ENCODE measurements at regions not wholly inside any gene's neighbourhood (a gene's known extent, or its start where the extent isn't known, plus 50 kb on each side); places are given as distances from the start of the nearest gene placed in this dataset.

- no peaks in the 10 kb centered on the region for H3K36me3 Mint-ChIP-seq (ENCODE audit: insufficient read depth)
- ATAC-seq (replicated peaks): no peak
- no peak overlapping the region for H3K27ac Mint-ChIP-seq
Measured at GRCh38 chrX:20427173-20427770, 160.6 kb upstream of the RPS6KA3 start.

GRCh38 chrX:20421697-20422096 lies 155.0 kb upstream of the RPS6KA3 start:
- no peak overlapping the region for H3K27ac Mint-ChIP-seq
- no peaks in the 10 kb centered on the region for H3K9me3 Mint-ChIP-seq
- no peaks in the 10 kb centered on the region for H3K27me3 Mint-ChIP-seq
- ATAC-seq (replicated peaks) (no peak), DNase-seq (no peak)
- H3K4me1 Mint-ChIP-seq (ENCODE audit: low read depth in 2 of 2): peaks cover 13 to 16% of the 10 kb centered on the region in 2 donors
- no peak overlapping the region for H3K4me3 Mint-ChIP-seq
- no peaks in the 10 kb centered on the region for H3K36me3 Mint-ChIP-seq (ENCODE audit: insufficient read depth)

More at GRCh38 chrX:20427173-20427770, 160.6 kb upstream of the RPS6KA3 start:
- Mint-ChIP-seq H3K9me3 (no peaks in the 10 kb centered on the region), H3K4me1 (ENCODE audit: low read depth in 2 of 2) (no peaks in the 10 kb centered on the region), H3K4me3 (no peak overlapping the region), H3K27me3 (no peaks in the 10 kb centered on the region)
- no peak for DNase-seq

GRCh38 chrX:20421275-20421674 lies 154.6 kb upstream of the RPS6KA3 start:
- peaks cover 13 to 16% of the 10 kb centered on the region in 2 donors for H3K4me1 Mint-ChIP-seq (ENCODE audit: low read depth in 2 of 2)
- H3K4me3 Mint-ChIP-seq: no peak overlapping the region
- no peak for DNase-seq
- no peak overlapping the region for H3K27ac Mint-ChIP-seq
- H3K36me3 Mint-ChIP-seq (ENCODE audit: insufficient read depth): no peaks in the 10 kb centered on the region
- H3K27me3 Mint-ChIP-seq: no peaks in the 10 kb centered on the region
- no peak for ATAC-seq (replicated peaks)
- no peaks in the 10 kb centered on the region for H3K9me3 Mint-ChIP-seq

- H3K4me3 Mint-ChIP-seq: no peak overlapping the region
- no peaks in the 10 kb centered on the region for H3K36me3 Mint-ChIP-seq (ENCODE audit: insufficient read depth)
- H3K9me3 Mint-ChIP-seq: no peaks in the 10 kb centered on the region
- H3K27me3 Mint-ChIP-seq: no peaks in the 10 kb centered on the region
- H3K27ac Mint-ChIP-seq: no peak overlapping the region
- H3K4me1 Mint-ChIP-seq (ENCODE audit: low read depth in 2 of 2): peaks cover 13 to 16% of the 10 kb centered on the region in 2 donors
- DNase-seq: no peak
- no peak for ATAC-seq (replicated peaks)
Measured at GRCh38 chrX:20420058-20420457, 153.3 kb upstream of the RPS6KA3 start.

GRCh38 chrX:20418379-20419150 lies 151.9 kb upstream of the RPS6KA3 start:
- H3K4me3 Mint-ChIP-seq: peak overlapping the region; percentile 26 to 31
- DNase-seq: no peak

GRCh38 chrX:20414762-20415445 lies 148.2 kb upstream of the RPS6KA3 start:
- no peak for DNase-seq
- ATAC-seq (replicated peaks): no peak
- H3K36me3 Mint-ChIP-seq (ENCODE audit: insufficient read depth): peaks cover 3% of the 10 kb centered on the region
- peaks cover 24 to 26% of the 10 kb centered on the region in 2 donors for H3K4me1 Mint-ChIP-seq (ENCODE audit: low read depth in 2 of 2)
- peak overlapping the region; percentile 29 to 95 for H3K27ac Mint-ChIP-seq
- H3K9me3 Mint-ChIP-seq: no peaks in the 10 kb centered on the region
- no peak overlapping the region for H3K4me3 Mint-ChIP-seq
- no peaks in the 10 kb centered on the region for H3K27me3 Mint-ChIP-seq

More at GRCh38 chrX:20418379-20419150, 151.9 kb upstream of the RPS6KA3 start:
- peak; percentile 50 for ATAC-seq (replicated peaks)
- Mint-ChIP-seq H3K9me3 (no peaks in the 10 kb centered on the region), H3K36me3 (ENCODE audit: insufficient read depth) (no peaks in the 10 kb centered on the region), H3K4me1 (ENCODE audit: low read depth in 2 of 2) (peaks cover 16 to 18% of the 10 kb centered on the region in 2 donors), H3K27me3 (no peaks in the 10 kb centered on the region), H3K27ac (peak overlapping the region; percentile 85)

- ATAC-seq (replicated peaks) (no peak), DNase-seq (no peak)
- Mint-ChIP-seq H3K36me3 (ENCODE audit: insufficient read depth) (peaks cover 3% of the 10 kb centered on the region), H3K27me3 (no peaks in the 10 kb centered on the region), H3K4me1 (ENCODE audit: low read depth in 2 of 2) (peaks cover 23 to 26% of the 10 kb centered on the region in 2 donors), H3K27ac (peak overlapping the region in 1 of 2 donors; percentile 95), H3K4me3 (peak overlapping the region; percentile 58 to 72), H3K9me3 (no peaks in the 10 kb centered on the region)
Measured at GRCh38 chrX:20414066-20414465, 147.4 kb upstream of the RPS6KA3 start.

GRCh38 chrX:20412871-20413486 lies 146.3 kb upstream of the RPS6KA3 start:
- ATAC-seq (replicated peaks) (peak; percentile 95), DNase-seq (peak; percentile 41 to 49 (median 47))
- peaks cover 14 to 17% of the 10 kb centered on the region in 2 donors for H3K4me1 Mint-ChIP-seq (ENCODE audit: low read depth in 2 of 2)
- H3K9me3 Mint-ChIP-seq: no peaks in the 10 kb centered on the region
- peak overlapping the region; percentile 95 for H3K27ac Mint-ChIP-seq
- no peaks in the 10 kb centered on the region for H3K27me3 Mint-ChIP-seq
- H3K4me3 Mint-ChIP-seq: peak overlapping the region; percentile 58 to 72
- peaks cover 3% of the 10 kb centered on the region for H3K36me3 Mint-ChIP-seq (ENCODE audit: insufficient read depth)

GRCh38 chrX:20410540-20410939 lies 143.8 kb upstream of the RPS6KA3 start:
- H3K4me1 Mint-ChIP-seq (ENCODE audit: low read depth in 2 of 2): peaks cover 13% of the 10 kb centered on the region in 2 donors
- H3K27me3 Mint-ChIP-seq: no peaks in the 10 kb centered on the region
- H3K36me3 Mint-ChIP-seq (ENCODE audit: insufficient read depth): peaks cover 3% of the 10 kb centered on the region
- DNase-seq: no peak
- no peaks in the 10 kb centered on the region for H3K9me3 Mint-ChIP-seq
- no peak overlapping the region for H3K27ac Mint-ChIP-seq
- no peak overlapping the region for H3K4me3 Mint-ChIP-seq
- ATAC-seq (replicated peaks): no peak

- Mint-ChIP-seq H3K36me3 (ENCODE audit: insufficient read depth) (peaks cover 3% of the 10 kb centered on the region), H3K4me1 (ENCODE audit: low read depth in 2 of 2) (peaks cover 13% of the 10 kb centered on the region in 2 donors), H3K27ac (no peak overlapping the region), H3K9me3 (no peaks in the 10 kb centered on the region), H3K4me3 (no peak overlapping the region), H3K27me3 (no peaks in the 10 kb centered on the region)
- DNase-seq: no peak
- no peak for ATAC-seq (replicated peaks)
Measured at GRCh38 chrX:20409991-20410390, 143.3 kb upstream of the RPS6KA3 start.

GRCh38 chrX:20402956-20403355 lies 136.2 kb upstream of the RPS6KA3 start:
- ATAC-seq (replicated peaks): no peak
- no peak for DNase-seq
- no peaks in the 10 kb centered on the region for H3K4me1 Mint-ChIP-seq (ENCODE audit: low read depth in 2 of 2)
- no peaks in the 10 kb centered on the region for H3K9me3 Mint-ChIP-seq
- peak overlapping the region in 1 of 2 donors; percentile 65 for H3K27ac Mint-ChIP-seq
- H3K4me3 Mint-ChIP-seq: no peak overlapping the region
- H3K36me3 Mint-ChIP-seq (ENCODE audit: insufficient read depth): no peaks in the 10 kb centered on the region
- H3K27me3 Mint-ChIP-seq: no peaks in the 10 kb centered on the region

GRCh38 chrX:20399728-20400414 lies 133.2 kb upstream of the RPS6KA3 start:
- Mint-ChIP-seq H3K9me3 (no peaks in the 10 kb centered on the region), H3K27me3 (no peaks in the 10 kb centered on the region), H3K36me3 (ENCODE audit: insufficient read depth) (no peaks in the 10 kb centered on the region), H3K4me3 (no peak overlapping the region), H3K4me1 (ENCODE audit: low read depth in 2 of 2) (no peaks in the 10 kb centered on the region), H3K27ac (no peak overlapping the region)
- DNase-seq (no peak), ATAC-seq (replicated peaks) (no peak)

- Mint-ChIP-seq H3K9me3 (no peaks in the 10 kb centered on the region), H3K4me3 (no peak overlapping the region), H3K27me3 (no peaks in the 10 kb centered on the region), H3K4me1 (ENCODE audit: low read depth in 2 of 2) (no peaks in the 10 kb centered on the region), H3K27ac (no peak overlapping the region), H3K36me3 (ENCODE audit: insufficient read depth) (peaks cover 4% of the 10 kb centered on the region)
- no peak for ATAC-seq (replicated peaks)
- DNase-seq: no peak
Measured at GRCh38 chrX:20397587-20397986, 130.9 kb upstream of the RPS6KA3 start.

All from effector memory CD8-positive, alpha-beta T cell (primary cell).